ENCODE measurements at regions not wholly inside any gene's neighbourhood (a gene's known extent, or its start where the extent isn't known, plus 50 kb on each side); places are given as distances from the start of the nearest gene placed in this dataset.

- TF ChIP-seq POLR2AphosphoS5 (IDR thresholded peaks at IDR 0.05) (no peak), EP300 (IDR thresholded peaks at IDR 0.05; ENCODE audit: low read depth) (no peak), CTCF (IDR thresholded peaks at IDR 0.05) (no peak), POLR2A (IDR thresholded peaks at IDR 0.05) (no peak)
- Histone ChIP-seq H3K36me3 (no peaks in the 10 kb centered on the region), H3K4me3 (no peak overlapping the region), H3K27ac (no peak overlapping the region), H3K4me1 (no peaks in the 10 kb centered on the region), H3K27me3 (no peaks in the 10 kb centered on the region), H3K9me3 (no peaks in the 10 kb centered on the region)
- whole genome bisulfite sequencing, 2 donors (ENCODE audit: low coverage in 1 of 2), result 52 to 64% methylated on average over 3 to 4 of the region's 4 CpGs
- intact Hi-C loops (cut with DNase I; ENCODE audit: low total_unique reads) (no loop called here), in situ Hi-C loops (cut with MboI; ENCODE audit: low pct_ligation_motif_present in 1 of 4, low pct_unique_long_range_greater_than_20kb in 1 of 4, low sequenced_read_pairs in 3 of 4) (no loop called here)
- no peak for DNase-seq
These were observed 161.0 kb upstream of the UBE2E2 start for GRCh38 chr3:23041918-23042696.

- intact Hi-C loops (cut with DNase I; ENCODE audit: low total_unique reads) (no loop called here), in situ Hi-C loops (cut with MboI; ENCODE audit: low pct_ligation_motif_present in 1 of 4, low pct_unique_long_range_greater_than_20kb in 1 of 4, low sequenced_read_pairs in 3 of 4) (no loop called here)
- Histone ChIP-seq H3K9me3 (no peaks in the 10 kb centered on the region), H3K27me3 (no peaks in the 10 kb centered on the region), H3K36me3 (no peaks in the 10 kb centered on the region), H3K4me1 (no peaks in the 10 kb centered on the region), H3K4me3 (no peak overlapping the region), H3K27ac (no peak overlapping the region)
- no peak for DNase-seq
- TF ChIP-seq CTCF (IDR thresholded peaks at IDR 0.05), result no peak
- no peak for TF ChIP-seq EP300 (IDR thresholded peaks at IDR 0.05; ENCODE audit: low read depth)
- no peak for TF ChIP-seq POLR2AphosphoS5 (IDR thresholded peaks at IDR 0.05)
- TF ChIP-seq POLR2A (IDR thresholded peaks at IDR 0.05), result no peak
- WGBS, 2 donors (ENCODE audit: low coverage in 1 of 2), result 80 to 100% methylated on average over 1 of the region's 1 CpG
These were observed 158.7 kb upstream of the UBE2E2 start for GRCh38 chr3:23044463-23044862.

GRCh38 chr3:23046536-23046935 is 156.6 kb upstream of the UBE2E2 start:
- TF ChIP-seq EP300 (IDR thresholded peaks at IDR 0.05; ENCODE audit: low read depth) (no peak), POLR2A (IDR thresholded peaks at IDR 0.05) (no peak), CTCF (IDR thresholded peaks at IDR 0.05) (no peak), POLR2AphosphoS5 (IDR thresholded peaks at IDR 0.05) (no peak)
- in situ Hi-C loops (cut with MboI; ENCODE audit: low pct_ligation_motif_present in 1 of 4, low pct_unique_long_range_greater_than_20kb in 1 of 4, low sequenced_read_pairs in 3 of 4), result no loop called here
- Histone ChIP-seq H3K27ac (no peak overlapping the region), H3K9me3 (no peaks in the 10 kb centered on the region), H3K4me1 (no peaks in the 10 kb centered on the region), H3K27me3 (no peaks in the 10 kb centered on the region), H3K36me3 (no peaks in the 10 kb centered on the region), H3K4me3 (no peak overlapping the region)
- WGBS, 2 donors (ENCODE audit: low coverage in 1 of 2), result 60 to 79% methylated on average over 1 to 4 of the region's 4 CpGs
- intact Hi-C loops (cut with DNase I; ENCODE audit: low total_unique reads), result no loop called here
- DNase-seq, result no peak

GRCh38 chr3:23051240-23052140 is 151.6 kb upstream of the UBE2E2 start:
- Histone ChIP-seq H3K4me3 (no peak overlapping the region), H3K27ac (no peak overlapping the region), H3K36me3 (no peaks in the 10 kb centered on the region), H3K9me3 (no peaks in the 10 kb centered on the region), H3K27me3 (no peaks in the 10 kb centered on the region), H3K4me1 (no peaks in the 10 kb centered on the region)
- 67 to 75% methylated on average over 3 to 4 of the region's 4 CpGs for WGBS, 2 donors (ENCODE audit: low coverage in 1 of 2)
- intact Hi-C loops (cut with DNase I; ENCODE audit: low total_unique reads), result no loop called here
- in situ Hi-C loops (cut with MboI; ENCODE audit: low pct_ligation_motif_present in 1 of 4, low pct_unique_long_range_greater_than_20kb in 1 of 4, low sequenced_read_pairs in 3 of 4), result no loop called here
- no peak for DNase-seq
- TF ChIP-seq CTCF (IDR thresholded peaks at IDR 0.05) (no peak), EP300 (IDR thresholded peaks at IDR 0.05; ENCODE audit: low read depth) (no peak), POLR2A (IDR thresholded peaks at IDR 0.05) (no peak), POLR2AphosphoS5 (IDR thresholded peaks at IDR 0.05) (no peak)
